ENCODE measurements at regions not wholly inside any gene's neighbourhood (a gene's known extent, or its start where the extent isn't known, plus 50 kb on each side); places are given as distances from the start of the nearest gene placed in this dataset.

GRCh38 chr17:63364944-63365343 is 81.2 kb downstream of the CYB561 start:
- Histone ChIP-seq H3F3A (ENCODE audit: low read depth) (no peaks in the 10 kb centered on the region), H3K79me2 (ENCODE audit: insufficient read depth, low read length) (no peaks in the 10 kb centered on the region), H3K27me3 (ENCODE audit: insufficient read depth, low read length, poor library complexity, severe bottlenecking) (no peaks in the 10 kb centered on the region), H4K20me1 (ENCODE audit: insufficient read depth, low read length, poor library complexity, severe bottlenecking) (no peaks in the 10 kb centered on the region), H3K4me1 (ENCODE audit: insufficient read depth, low read length, poor library complexity, severe bottlenecking) (no peaks in the 10 kb centered on the region), H3K4me3 (ENCODE audit: low read length, poor library complexity, severe bottlenecking) (no peak overlapping the region), H2AFZ (ENCODE audit: low read length) (no peak overlapping the region), H3K9me3 (ENCODE audit: insufficient read depth, low read depth, low read length) (peaks cover 6% of the 10 kb centered on the region; the same call in 1 of the 2 replicates), H3K36me3 (ENCODE audit: insufficient read depth, low read length) (no peaks in the 10 kb centered on the region), H3K9me2 (replicated peaks; ENCODE audit: low read depth, low read length) (no peaks in the 10 kb centered on the region), H3K4me2 (ENCODE audit: low read depth, low read length, poor library complexity, severe bottlenecking) (no peak overlapping the region), H3K9ac (ENCODE audit: low read depth, low read length, poor library complexity, severe bottlenecking) (no peak overlapping the region)
- no peak for TF ChIP-seq EZH2phosphoT487 (IDR thresholded peaks at IDR 0.05; ENCODE audit: borderline replicate concordance)
- TF ChIP-seq CTCF (conservative IDR thresholded peaks at IDR 0.05; ENCODE audit: low read length): no peak

GRCh38 chr17:63365366-63366240 is 80.5 kb downstream of the CYB561 start:
- Histone ChIP-seq H3F3A (ENCODE audit: low read depth) (no peaks in the 10 kb centered on the region), H3K4me3 (ENCODE audit: low read length, poor library complexity, severe bottlenecking) (no peak overlapping the region)

GRCh38 chr17:63366241-63366566 is 79.9 kb downstream of the CYB561 start:
- no peak overlapping the region for H3K9ac ChIP-seq (ENCODE audit: low read depth, low read length, poor library complexity, severe bottlenecking)

More at GRCh38 chr17:63365366-63366240, 80.5 kb downstream of the CYB561 start:
- no peaks in the 10 kb centered on the region for H4K20me1 ChIP-seq (ENCODE audit: insufficient read depth, low read length, poor library complexity, severe bottlenecking)
- no peak overlapping the region for H3K9ac ChIP-seq (ENCODE audit: low read depth, low read length, poor library complexity, severe bottlenecking)
- H2AFZ ChIP-seq (ENCODE audit: low read length): no peak overlapping the region
- H3K9me2 ChIP-seq (replicated peaks; ENCODE audit: low read depth, low read length): no peaks in the 10 kb centered on the region
- H3K79me2 ChIP-seq (ENCODE audit: insufficient read depth, low read length): no peaks in the 10 kb centered on the region
- H3K4me2 ChIP-seq (ENCODE audit: low read depth, low read length, poor library complexity, severe bottlenecking): no peak overlapping the region
- H3K9me3 ChIP-seq (ENCODE audit: insufficient read depth, low read depth, low read length): peaks cover 6% of the 10 kb centered on the region; the same call in 1 of the 2 replicates
- no peak for TF ChIP-seq EZH2phosphoT487 (IDR thresholded peaks at IDR 0.05; ENCODE audit: borderline replicate concordance)
- no peak for TF ChIP-seq CTCF (conservative IDR thresholded peaks at IDR 0.05; ENCODE audit: low read length)
- H3K4me1 ChIP-seq (ENCODE audit: insufficient read depth, low read length, poor library complexity, severe bottlenecking): no peaks in the 10 kb centered on the region
- no peaks in the 10 kb centered on the region for H3K36me3 ChIP-seq (ENCODE audit: insufficient read depth, low read length)
- H3K27me3 ChIP-seq (ENCODE audit: insufficient read depth, low read length, poor library complexity, severe bottlenecking): no peaks in the 10 kb centered on the region

More at GRCh38 chr17:63366241-63366566, 79.9 kb downstream of the CYB561 start:
- Histone ChIP-seq H3K9me3 (ENCODE audit: insufficient read depth, low read depth, low read length) (peaks cover 6% of the 10 kb centered on the region; the same call in 1 of the 2 replicates), H3K79me2 (ENCODE audit: insufficient read depth, low read length) (no peaks in the 10 kb centered on the region), H3K9me2 (replicated peaks; ENCODE audit: low read depth, low read length) (no peaks in the 10 kb centered on the region), H3K4me2 (ENCODE audit: low read depth, low read length, poor library complexity, severe bottlenecking) (no peak overlapping the region), H3K36me3 (ENCODE audit: insufficient read depth, low read length) (no peaks in the 10 kb centered on the region), H3K4me1 (ENCODE audit: insufficient read depth, low read length, poor library complexity, severe bottlenecking) (no peaks in the 10 kb centered on the region), H4K20me1 (ENCODE audit: insufficient read depth, low read length, poor library complexity, severe bottlenecking) (no peaks in the 10 kb centered on the region), H3F3A (ENCODE audit: low read depth) (no peaks in the 10 kb centered on the region), H2AFZ (ENCODE audit: low read length) (no peak overlapping the region), H3K4me3 (ENCODE audit: low read length, poor library complexity, severe bottlenecking) (no peak overlapping the region), H3K27me3 (ENCODE audit: insufficient read depth, low read length, poor library complexity, severe bottlenecking) (no peaks in the 10 kb centered on the region)
- TF ChIP-seq CTCF (conservative IDR thresholded peaks at IDR 0.05; ENCODE audit: low read length) (no peak), EZH2phosphoT487 (IDR thresholded peaks at IDR 0.05; ENCODE audit: borderline replicate concordance) (no peak)
